Naive thymus-derived CD8-positive, alpha-beta T cell (primary cell): ENCODE measurements at regions not wholly inside any gene's neighbourhood (a gene's known extent, or its start where the extent isn't known, plus 50 kb on each side); places are given as distances from the start of the nearest gene placed in this dataset.
A peak's percentile ranks its signal among the peaks of the same experiment; 100 is the strongest.

Experiments
- ATAC-seq, 2 donors: fragments of 150-1000 bp; cut with Tn5 transposase in 1 of 2; sonication (Bioruptor Pico), chemical (Tn5 transposase) in 1 of 2; 1 replicate in 1 of 2; 2 replicates in 1 of 2; pipeline ENCODE4 v1.10.0; 2021; ENCODE audit warnings: mild to moderate bottlenecking in 2 of 2, moderate library complexity in 2 of 2
- POLR2A ChIA-PET: fragments of 350-600 bp; sonication (Branson Sonifier 250); formaldehyde crosslinking; loops from one replicate; lab custom pipeline; 2021; ENCODE audit warnings: antibody characterized with exemption; lab: Charles Lee
- DNase-seq, 10 donors: peaks; one replicate each; pipeline versions ENCODE4 v3.0.0 to v3.0.0-alpha.2; 2020 to 2022
- H3K27ac Mint-ChIP-seq, 10 donors: one replicate each; pipeline ENCODE4 v1.8.0; 2020 to 2022; ENCODE audit warnings: mild to moderate bottlenecking in 10 of 10, mixed read lengths in 10 of 10, moderate library complexity in 4 of 10, inconsistent platforms in 1 of 10
- H3K27me3 Mint-ChIP-seq, 5 donors: one replicate each; pipeline ENCODE4 v1.8.0; 2021 to 2022; ENCODE audit warnings: mixed read lengths in 5 of 5
- H3K36me3 Mint-ChIP-seq, 3 donors: one replicate each; pipeline ENCODE4 v1.8.0; 2020 to 2022; ENCODE audit warnings: mixed read lengths in 3 of 3, mild to moderate bottlenecking in 2 of 3, inconsistent platforms in 1 of 3
- H3K4me1 Mint-ChIP-seq, 4 donors: one replicate each; pipeline ENCODE4 v1.8.0; 2021 to 2022; ENCODE audit warnings: mixed read lengths in 4 of 4
- H3K4me3 Mint-ChIP-seq, 10 donors: one replicate each; pipeline ENCODE4 v1.8.0; 2020 to 2022; ENCODE audit warnings: mild to moderate bottlenecking in 10 of 10, mixed read lengths in 10 of 10, moderate library complexity in 6 of 10, inconsistent platforms in 1 of 10
- H3K9me3 Mint-ChIP-seq, 9 donors: one replicate each; pipeline ENCODE4 v1.8.0; 2020 to 2022; ENCODE audit warnings: mixed read lengths in 9 of 9, mild to moderate bottlenecking in 3 of 9, inconsistent platforms in 1 of 9, moderate library complexity in 1 of 9

DNA sequence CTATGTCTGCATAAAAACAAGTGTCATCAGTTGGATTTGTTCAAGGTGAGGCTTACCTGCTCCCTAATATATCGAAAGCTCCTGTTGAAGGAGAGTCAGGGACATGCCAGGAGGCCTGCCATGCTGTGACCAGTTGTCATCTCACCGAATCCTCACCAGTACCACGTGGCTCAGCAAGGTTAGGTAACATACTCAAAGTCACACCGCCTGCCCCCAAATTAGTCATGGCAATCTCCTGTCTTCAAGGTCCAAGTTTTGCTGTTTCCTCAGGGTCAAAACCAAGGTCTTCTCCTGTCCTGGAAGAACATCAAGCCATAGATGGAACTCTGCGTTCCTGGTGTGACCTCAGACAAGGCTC, 67.8 kb downstream of the IGLL1 start:
- no peaks in the 10 kb centered on the region for H3K4me1 Mint-ChIP-seq
- no peaks in the 10 kb centered on the region for H3K36me3 Mint-ChIP-seq
- no peak overlapping the region for H3K27ac Mint-ChIP-seq
- H3K27me3 Mint-ChIP-seq: peaks cover 0 to 7% (median 0%) of the 10 kb centered on the region in 5 donors
- DNase-seq: no peak
- POLR2A ChIA-PET: no interaction called here
- ATAC-seq: no peak
- H3K9me3 Mint-ChIP-seq: no peaks in the 10 kb centered on the region
- H3K4me3 Mint-ChIP-seq: no peak overlapping the region

GRCh38 chr22:23511627-23512347, 68.3 kb downstream of the IGLL1 start:
- H3K9me3 Mint-ChIP-seq: no peaks in the 10 kb centered on the region
- POLR2A ChIA-PET: no interaction called here
- DNase-seq: no peak
- no peaks in the 10 kb centered on the region for H3K36me3 Mint-ChIP-seq
- no peak overlapping the region for H3K4me3 Mint-ChIP-seq
- H3K27ac Mint-ChIP-seq: no peak overlapping the region
- no peak for ATAC-seq
- no peaks in the 10 kb centered on the region for H3K4me1 Mint-ChIP-seq
- H3K27me3 Mint-ChIP-seq: peaks cover 0 to 7% (median 0%) of the 10 kb centered on the region in 5 donors

DNA sequence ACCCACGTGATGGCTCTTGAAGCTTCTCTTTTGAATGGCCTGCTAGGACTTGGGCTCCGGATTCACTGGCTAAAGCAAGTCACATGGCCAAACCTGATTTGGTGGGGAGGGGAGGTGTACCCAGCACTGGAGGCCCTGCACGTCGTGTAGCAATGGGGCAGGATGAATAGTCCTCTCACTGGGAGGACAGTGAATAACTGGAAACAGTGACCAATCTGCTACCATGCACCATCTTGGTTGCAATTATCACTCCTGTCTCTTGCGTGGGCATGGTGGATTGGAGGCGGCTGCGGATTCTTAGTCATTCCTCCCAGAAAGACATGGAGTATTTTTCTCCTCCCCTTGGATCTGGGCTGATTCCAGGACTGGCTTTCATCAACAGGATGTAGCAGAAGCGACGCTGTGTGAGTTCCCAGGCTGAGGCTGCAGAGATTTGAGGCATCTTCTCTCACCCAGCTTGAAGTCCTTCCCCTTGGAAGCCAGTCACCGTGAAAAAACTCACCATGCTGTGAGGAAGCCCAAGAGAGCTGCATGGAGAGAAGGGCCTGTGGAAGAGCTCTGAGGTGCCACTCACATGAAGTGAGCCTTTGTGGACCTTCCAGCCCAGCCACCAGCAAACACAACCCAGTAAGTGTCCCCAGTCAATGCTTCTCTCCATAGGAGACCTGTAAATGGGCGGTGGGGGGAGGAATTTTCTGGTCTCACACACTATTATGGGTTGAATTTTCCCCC, 70.4 kb downstream of the IGLL1 start:
- Mint-ChIP-seq H3K36me3 (no peaks in the 10 kb centered on the region), H3K27ac (no peak overlapping the region), H3K4me3 (no peak overlapping the region), H3K27me3 (peaks cover 0 to 7% (median 0%) of the 10 kb centered on the region in 5 donors), H3K9me3 (no peaks in the 10 kb centered on the region), H3K4me1 (no peaks in the 10 kb centered on the region)
- POLR2A ChIA-PET: no interaction called here
- no peak for DNase-seq
- ATAC-seq: no peak

- ATAC-seq (no peak), DNase-seq (no peak)
- Mint-ChIP-seq H3K27me3 (peaks cover 0 to 12% (median 4%) of the 10 kb centered on the region in 5 donors), H3K27ac (peak overlapping the region in 2 of 10 donors; percentile 52 to 61), H3K9me3 (no peaks in the 10 kb centered on the region), H3K4me3 (no peak overlapping the region), H3K4me1 (peaks cover 0 to 9% (median 2%) of the 10 kb centered on the region in 4 donors), H3K36me3 (no peaks in the 10 kb centered on the region)
- POLR2A ChIA-PET: no interaction called here
Measured at GRCh38 chr22:23504516-23504915, 75.6 kb downstream of the IGLL1 start.

DNA sequence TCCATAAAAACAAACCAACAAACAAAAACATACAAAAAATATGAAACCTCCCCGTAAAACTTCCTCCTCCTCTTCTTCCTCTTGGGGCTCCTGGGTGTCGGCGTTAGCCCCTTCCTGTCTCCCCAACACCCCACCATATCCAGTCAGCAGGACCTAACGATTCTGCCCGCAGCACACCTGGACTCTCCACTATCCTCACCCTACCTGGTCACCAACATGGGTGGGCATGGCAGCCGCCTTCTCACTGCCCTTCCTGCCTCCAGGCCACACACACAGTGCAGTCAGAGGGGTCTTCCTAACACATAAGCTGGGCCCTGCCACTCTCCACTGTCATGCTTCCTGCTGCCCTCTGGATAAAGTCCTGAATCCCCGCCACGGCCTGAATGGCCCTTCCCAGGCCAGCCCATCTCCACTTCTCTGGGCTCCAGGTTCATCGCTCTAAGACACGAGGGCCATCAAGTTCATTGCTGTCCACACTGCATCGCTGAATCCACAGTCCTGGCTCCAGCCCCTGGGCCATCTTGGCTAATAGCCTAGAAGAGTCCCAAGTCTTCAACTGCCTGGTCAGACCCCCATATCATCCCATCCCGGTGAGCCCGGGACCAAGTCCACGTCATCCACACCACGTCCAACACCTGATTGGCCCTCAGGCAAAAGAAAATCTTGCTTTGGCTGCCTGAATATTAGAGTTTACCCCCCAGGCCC, 76.2 kb downstream of the IGLL1 start:
- peaks cover 0 to 9% (median 2%) of the 10 kb centered on the region in 4 donors for H3K4me1 Mint-ChIP-seq
- ATAC-seq (no peak), DNase-seq (no peak)
- H3K27ac Mint-ChIP-seq: peak overlapping the region in 3 of 10 donors; percentile 24 to 66 (median 61)
- H3K4me3 Mint-ChIP-seq: no peak overlapping the region
- H3K36me3 Mint-ChIP-seq: no peaks in the 10 kb centered on the region
- POLR2A ChIA-PET: no interaction called here
- H3K9me3 Mint-ChIP-seq: no peaks in the 10 kb centered on the region
- peaks cover 0 to 12% (median 2%) of the 10 kb centered on the region in 5 donors for H3K27me3 Mint-ChIP-seq

DNA sequence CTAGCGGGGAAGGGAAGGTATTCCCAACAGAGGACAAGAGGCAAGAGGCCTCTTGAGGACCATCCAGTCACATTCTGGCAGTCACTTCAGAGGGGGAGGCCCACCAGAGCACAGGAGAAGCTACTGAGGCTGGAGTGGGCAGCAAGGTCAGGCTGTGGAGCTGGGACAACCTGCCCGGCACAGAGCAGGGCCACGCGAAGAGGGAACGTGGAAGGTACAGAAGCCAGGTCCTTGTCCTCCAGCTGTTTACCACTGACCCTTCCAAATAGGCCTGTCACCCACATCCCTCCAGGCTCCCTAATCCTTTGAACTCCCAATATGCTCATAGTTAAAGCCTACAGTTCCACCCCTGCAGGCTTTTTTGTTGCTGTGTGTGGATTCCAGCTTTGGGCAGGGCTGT, 76.9 kb downstream of the IGLL1 start:
- DNase-seq: no peak
- Mint-ChIP-seq H3K4me3 (no peak overlapping the region), H3K36me3 (no peaks in the 10 kb centered on the region), H3K27me3 (peaks cover 0 to 12% (median 2%) of the 10 kb centered on the region in 5 donors), H3K4me1 (peaks cover 0 to 11% (median 2%) of the 10 kb centered on the region in 4 donors), H3K9me3 (no peaks in the 10 kb centered on the region), H3K27ac (peak overlapping the region in 1 of 10 donors; percentile 61)
- ATAC-seq: no peak
- POLR2A ChIA-PET: no interaction called here

DNA sequence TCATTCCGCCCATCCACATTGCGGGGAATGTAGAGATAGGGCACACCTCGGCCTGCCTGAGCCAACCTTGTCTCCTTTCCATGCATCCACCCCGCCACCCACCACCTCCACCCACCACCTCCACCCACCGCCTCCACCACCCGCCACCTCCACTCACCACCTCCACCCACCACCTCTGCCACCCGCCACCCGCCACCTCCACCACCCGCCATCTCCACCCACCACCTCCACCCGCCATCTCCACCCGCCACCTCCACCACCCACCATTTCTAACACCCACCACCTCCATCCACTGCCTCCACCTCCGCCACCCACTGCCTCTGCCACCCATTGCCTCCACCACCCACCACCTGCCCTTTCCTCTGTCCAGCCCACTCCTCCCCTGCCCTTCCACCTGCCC, 78.4 kb downstream of the IGLL1 start:
- DNase-seq (no peak), ATAC-seq (no peak)
- H3K27me3 Mint-ChIP-seq: peaks cover 0 to 12% (median 2%) of the 10 kb centered on the region in 5 donors
- H3K27ac Mint-ChIP-seq: no peak overlapping the region
- no peaks in the 10 kb centered on the region for H3K9me3 Mint-ChIP-seq
- POLR2A ChIA-PET: no interaction called here
- no peaks in the 10 kb centered on the region for H3K36me3 Mint-ChIP-seq
- peaks cover 0 to 15% (median 7%) of the 10 kb centered on the region in 4 donors for H3K4me1 Mint-ChIP-seq
- H3K4me3 Mint-ChIP-seq: no peak overlapping the region

DNA sequence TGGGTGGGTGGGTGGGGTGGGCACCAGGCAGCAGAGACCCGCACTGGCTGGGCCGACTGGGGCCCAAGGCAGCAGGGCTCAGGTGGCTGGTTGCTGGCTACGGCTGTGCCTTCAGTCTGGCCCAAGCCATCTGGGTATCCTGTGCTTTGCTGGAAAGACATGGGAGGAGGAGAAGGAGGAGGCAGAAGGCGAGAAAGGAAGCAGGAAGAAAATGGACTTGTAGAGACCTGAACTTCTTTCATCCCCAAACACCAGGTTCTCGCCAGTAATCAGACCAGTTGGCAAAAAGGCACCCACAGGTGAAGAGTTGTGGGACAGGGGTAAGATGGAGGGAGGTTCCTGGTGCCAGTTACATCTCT, 78.8 kb downstream of the IGLL1 start:
- ATAC-seq (no peak), DNase-seq (no peak)
- Mint-ChIP-seq H3K4me3 (no peak overlapping the region), H3K9me3 (no peaks in the 10 kb centered on the region), H3K4me1 (peaks cover 4 to 20% (median 10%) of the 10 kb centered on the region in 4 donors), H3K36me3 (no peaks in the 10 kb centered on the region), H3K27me3 (peaks cover 0 to 12% (median 2%) of the 10 kb centered on the region in 5 donors), H3K27ac (no peak overlapping the region)
- POLR2A ChIA-PET: no interaction called here

DNA sequence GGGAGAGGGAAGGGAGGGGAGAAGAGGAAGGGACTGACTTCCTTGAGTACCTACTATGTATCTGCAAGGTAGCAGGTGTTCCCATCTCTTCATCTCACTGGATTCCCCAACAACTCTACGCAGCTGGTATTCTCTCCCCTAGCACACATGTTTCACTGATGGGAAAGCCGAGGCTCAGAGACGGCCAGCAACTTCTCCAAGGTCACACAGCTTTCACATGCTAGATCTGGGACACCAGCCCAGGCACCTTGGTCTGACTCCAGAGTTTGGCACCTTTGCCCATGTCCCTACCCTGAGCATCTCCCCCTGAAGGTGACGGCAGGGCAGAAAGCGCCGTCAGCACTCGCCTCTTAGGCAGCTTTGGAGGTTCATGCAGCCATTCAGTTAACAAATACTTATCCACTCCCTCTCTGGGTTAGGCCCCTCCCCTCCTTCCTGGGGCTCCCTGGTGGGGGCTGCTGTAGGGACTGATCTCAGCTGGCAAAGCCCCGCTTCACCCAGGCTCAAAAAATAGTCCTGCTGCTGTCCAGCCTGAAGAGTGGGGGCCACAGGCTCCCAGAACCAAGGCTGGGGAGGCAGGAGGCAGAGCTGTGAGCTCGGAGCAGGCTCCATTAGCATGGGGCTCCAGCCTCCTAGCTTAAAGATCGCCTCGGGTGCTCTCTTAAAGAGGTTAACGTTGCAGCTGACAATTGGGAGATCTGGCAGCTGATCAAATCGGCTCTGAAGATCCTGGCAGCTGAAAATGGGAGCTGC, 79.4 kb downstream of the IGLL1 start:
- ATAC-seq: no peak
- POLR2A ChIA-PET: no interaction called here
- Mint-ChIP-seq H3K27ac (no peak overlapping the region), H3K36me3 (no peaks in the 10 kb centered on the region), H3K4me3 (no peak overlapping the region), H3K9me3 (no peaks in the 10 kb centered on the region), H3K27me3 (peaks cover 0 to 12% (median 2%) of the 10 kb centered on the region in 5 donors), H3K4me1 (peaks cover 9 to 25% (median 15%) of the 10 kb centered on the region in 4 donors)
- no peak for DNase-seq

DNA sequence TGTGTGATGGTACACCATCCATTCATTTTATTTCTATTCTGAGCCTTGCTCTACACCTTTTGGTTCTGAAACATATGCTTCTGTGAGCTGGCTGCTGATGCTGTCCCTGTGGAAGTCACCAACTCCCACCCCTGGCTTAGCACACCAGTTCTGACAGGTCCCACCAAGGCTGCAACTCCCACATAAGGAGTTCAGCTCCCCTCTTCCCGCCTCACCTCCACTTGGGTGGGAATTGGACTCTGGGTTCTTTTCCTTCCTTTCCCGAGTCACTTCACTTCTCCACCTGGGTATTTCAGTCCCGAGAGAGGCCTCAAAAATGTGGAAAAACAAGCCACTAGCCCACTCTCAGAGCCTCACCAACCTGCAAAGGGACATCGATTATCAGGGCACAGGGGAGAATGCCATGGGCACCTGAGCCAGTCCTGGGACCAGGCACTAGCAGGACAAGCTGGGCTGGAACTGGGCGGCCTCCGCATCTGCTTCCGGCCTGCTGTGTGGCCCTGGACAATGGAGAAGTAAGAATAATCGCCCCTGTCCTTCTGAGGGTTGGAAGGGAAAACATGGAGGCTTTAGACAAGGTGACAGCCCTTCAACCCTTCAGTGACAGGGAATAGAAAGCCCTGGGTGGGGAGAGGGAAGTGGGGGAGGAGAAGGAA, 80.1 kb downstream of the IGLL1 start:
- POLR2A ChIA-PET: no interaction called here
- H3K27ac Mint-ChIP-seq: no peak overlapping the region
- peaks cover 0 to 12% (median 2%) of the 10 kb centered on the region in 5 donors for H3K27me3 Mint-ChIP-seq
- no peak overlapping the region for H3K4me3 Mint-ChIP-seq
- DNase-seq: no peak
- ATAC-seq: no peak
- no peaks in the 10 kb centered on the region for H3K36me3 Mint-ChIP-seq
- H3K4me1 Mint-ChIP-seq: peaks cover 10 to 30% (median 17%) of the 10 kb centered on the region in 4 donors
- no peaks in the 10 kb centered on the region for H3K9me3 Mint-ChIP-seq

- ATAC-seq (no peak), DNase-seq (peak in 1 of 10 donors; percentile 14)
- H3K9me3 Mint-ChIP-seq: no peaks in the 10 kb centered on the region
- no peaks in the 10 kb centered on the region for H3K36me3 Mint-ChIP-seq
- peaks cover 0 to 10% (median 2%) of the 10 kb centered on the region in 5 donors for H3K27me3 Mint-ChIP-seq
- H3K4me1 Mint-ChIP-seq: peaks cover 10 to 28% (median 18%) of the 10 kb centered on the region in 4 donors
- POLR2A ChIA-PET: no interaction called here
- H3K27ac Mint-ChIP-seq: peak overlapping the region in 1 of 10 donors; percentile 34
- H3K4me3 Mint-ChIP-seq: no peak overlapping the region
Measured at GRCh38 chr22:23498811-23499798, 81.0 kb downstream of the IGLL1 start.
